GM18873 (cell line): ENCODE measurements at regions not wholly inside any gene's neighbourhood (a gene's known extent, or its start where the extent isn't known, plus 50 kb on each side); places are given as distances from the start of the nearest gene placed in this dataset.
"Not testable (repeated sequence)": the region's sequence is repeated elsewhere in the genome, so short reads cannot be mapped to it uniquely, and the experiment has no call there.

ENCODE experiments used
- ATAC-seq: cut with Tn5 transposase; IDR thresholded peaks from one replicate; pipeline ENCODE4 v1.9.1; 2021; ENCODE audit warnings: mild to moderate bottlenecking, moderate library complexity, moderate number of reproducible peaks; ENCODE audit not compliant: unreplicated experiment, low FRiP score

GRCh38 chr5:6321078-6321477, 57.3 kb downstream of the MED10 start:
- no peak for ATAC-seq

- no peak for ATAC-seq
These were observed 59.2 kb downstream of the MED10 start for GRCh38 chr5:6319116-6319515.

- no peak for ATAC-seq
These were observed 61.1 kb downstream of the MED10 start for GRCh38 chr5:6317116-6317798.

GRCh38 chr5:6315580-6315979, 62.8 kb downstream of the MED10 start:
- ATAC-seq = no peak

GRCh38 chr5:6311568-6312501, 66.5 kb downstream of the MED10 start:
- no peak for ATAC-seq

GRCh38 chr5:6309949-6310348, 68.4 kb downstream of the MED10 start:
- ATAC-seq = no peak

- ATAC-seq = no peak
These were observed 69.7 kb downstream of the MED10 start for GRCh38 chr5:6308683-6309082.

GRCh38 chr5:6307304-6307703, 71.0 kb downstream of the MED10 start:
- no peak for ATAC-seq

- no peak for ATAC-seq
These were observed 72.5 kb downstream of the MED10 start for GRCh38 chr5:6305853-6306252.

- no peak for ATAC-seq
These were observed 75.7 kb downstream of the MED10 start for GRCh38 chr5:6302684-6303083.

GRCh38 chr5:6302075-6302474, 76.3 kb downstream of the MED10 start:
- ATAC-seq = no peak

GRCh38 chr5:6296524-6296923, 81.8 kb downstream of the MED10 start:
- ATAC-seq = no peak

GRCh38 chr5:6291961-6292360, 86.4 kb downstream of the MED10 start:
- no peak for ATAC-seq

- no peak for ATAC-seq
These were observed 89.1 kb downstream of the MED10 start for GRCh38 chr5:6289239-6289638.

- ATAC-seq = no peak
These were observed 91.2 kb downstream of the MED10 start for GRCh38 chr5:6287176-6287575.

GRCh38 chr5:6286404-6286803, 91.9 kb downstream of the MED10 start:
- ATAC-seq = no peak

- not testable (repeated sequence) for ATAC-seq
These were observed 93.9 kb downstream of the MED10 start for GRCh38 chr5:6284491-6284890.

GRCh38 chr5:6282352-6282751, 96.0 kb downstream of the MED10 start:
- no peak for ATAC-seq

GRCh38 chr5:6281818-6282217, 96.5 kb downstream of the MED10 start:
- no peak for ATAC-seq

GRCh38 chr5:6280425-6281100, 97.8 kb downstream of the MED10 start:
- no peak for ATAC-seq

GRCh38 chr5:6279607-6280006, 98.7 kb downstream of the MED10 start:
- ATAC-seq = no peak
